Fibroblast of villous mesenchyme (primary cell): ENCODE measurements at regions not wholly inside any gene's neighbourhood (a gene's known extent, or its start where the extent isn't known, plus 50 kb on each side); places are given as distances from the start of the nearest gene placed in this dataset.
A peak's percentile ranks its signal among the peaks of the same experiment; 100 is the strongest.

Source experiments
- DNase-seq: peaks from one replicate; pipeline ENCODE4 v3.0.0-alpha.2; 2010; ENCODE audit warnings: low read depth
- H3K4me3 ChIP-seq: 2 replicates; pipeline ENCODE4 v1.5.1; 2011; ENCODE audit warnings: low read depth, mild to moderate bottlenecking, low read length
- TF ChIP-seq, protein P1 (sequence below): IDR thresholded peaks from 2 replicates; pipeline ENCODE4 v1.5.1; 2012; ENCODE audit warnings: low read depth, mild to moderate bottlenecking, low read length; ENCODE audit not compliant: insufficient read depth

DNA sequence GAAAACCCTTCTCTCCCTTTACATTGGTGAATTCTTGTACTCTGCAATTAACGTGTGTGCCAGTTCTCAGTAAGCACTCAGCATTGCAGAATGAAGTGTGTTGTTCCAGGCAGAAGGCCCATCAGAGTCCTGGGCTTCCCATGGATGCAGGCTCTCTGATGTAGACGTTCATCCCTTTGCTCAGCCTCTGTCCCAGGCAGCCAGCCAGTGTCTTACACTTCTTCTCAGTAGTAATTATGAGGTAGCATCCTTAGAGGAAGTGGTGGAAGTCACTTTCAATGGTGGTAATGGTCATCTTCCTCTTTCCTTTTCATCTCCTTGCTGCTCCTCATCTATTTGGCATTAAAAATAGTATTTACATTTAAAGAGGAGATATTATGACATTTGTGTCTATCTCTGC, 66.7 kb upstream of the FYN start:
- no peak overlapping the region for H3K4me3 ChIP-seq
- TF ChIP-seq, protein P1, sequence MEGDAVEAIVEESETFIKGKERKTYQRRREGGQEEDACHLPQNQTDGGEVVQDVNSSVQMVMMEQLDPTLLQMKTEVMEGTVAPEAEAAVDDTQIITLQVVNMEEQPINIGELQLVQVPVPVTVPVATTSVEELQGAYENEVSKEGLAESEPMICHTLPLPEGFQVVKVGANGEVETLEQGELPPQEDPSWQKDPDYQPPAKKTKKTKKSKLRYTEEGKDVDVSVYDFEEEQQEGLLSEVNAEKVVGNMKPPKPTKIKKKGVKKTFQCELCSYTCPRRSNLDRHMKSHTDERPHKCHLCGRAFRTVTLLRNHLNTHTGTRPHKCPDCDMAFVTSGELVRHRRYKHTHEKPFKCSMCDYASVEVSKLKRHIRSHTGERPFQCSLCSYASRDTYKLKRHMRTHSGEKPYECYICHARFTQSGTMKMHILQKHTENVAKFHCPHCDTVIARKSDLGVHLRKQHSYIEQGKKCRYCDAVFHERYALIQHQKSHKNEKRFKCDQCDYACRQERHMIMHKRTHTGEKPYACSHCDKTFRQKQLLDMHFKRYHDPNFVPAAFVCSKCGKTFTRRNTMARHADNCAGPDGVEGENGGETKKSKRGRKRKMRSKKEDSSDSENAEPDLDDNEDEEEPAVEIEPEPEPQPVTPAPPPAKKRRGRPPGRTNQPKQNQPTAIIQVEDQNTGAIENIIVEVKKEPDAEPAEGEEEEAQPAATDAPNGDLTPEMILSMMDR = no peak
- DNase-seq = no peak

DNA sequence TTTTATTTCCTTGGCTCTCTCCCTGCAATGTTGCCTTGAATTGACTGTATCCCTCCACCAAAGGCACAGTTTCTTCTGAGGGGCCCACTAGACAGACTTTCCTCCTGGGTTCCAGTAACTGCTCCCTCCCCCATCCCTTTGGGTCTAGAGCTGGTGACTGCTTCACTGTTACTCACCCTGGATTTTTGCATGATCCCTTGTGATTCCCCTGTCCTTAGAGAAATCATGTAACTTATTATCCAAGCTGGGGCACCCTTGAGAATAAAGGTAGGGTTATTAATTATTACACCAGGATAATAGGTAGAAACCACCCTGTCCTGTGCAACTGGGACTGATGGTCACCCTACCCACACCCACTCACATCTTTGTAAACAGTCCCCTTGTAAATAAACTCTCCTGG, 67.5 kb upstream of the FYN start:
- TF ChIP-seq, protein P1 = no peak
- no peak for DNase-seq
- no peak overlapping the region for H3K4me3 ChIP-seq

- H3K4me3 ChIP-seq = no peak overlapping the region
- DNase-seq = peak; percentile 42
- TF ChIP-seq, protein P1 = no peak
Measured at GRCh38 chr6:111941686-111942330, 68.6 kb upstream of the FYN start.

GRCh38 chr6:111942561-111942960, 69.3 kb upstream of the FYN start:
- no peak for DNase-seq
- TF ChIP-seq, protein P1 = no peak
- no peak overlapping the region for H3K4me3 ChIP-seq

GRCh38 chr6:111943266-111943665, 70.0 kb upstream of the FYN start:
- TF ChIP-seq, protein P1 = no peak
- no peak for DNase-seq
- no peak overlapping the region for H3K4me3 ChIP-seq

GRCh38 chr6:111943726-111944125, 70.5 kb upstream of the FYN start:
- no peak overlapping the region for H3K4me3 ChIP-seq
- DNase-seq = no peak
- TF ChIP-seq, protein P1 = no peak

DNA sequence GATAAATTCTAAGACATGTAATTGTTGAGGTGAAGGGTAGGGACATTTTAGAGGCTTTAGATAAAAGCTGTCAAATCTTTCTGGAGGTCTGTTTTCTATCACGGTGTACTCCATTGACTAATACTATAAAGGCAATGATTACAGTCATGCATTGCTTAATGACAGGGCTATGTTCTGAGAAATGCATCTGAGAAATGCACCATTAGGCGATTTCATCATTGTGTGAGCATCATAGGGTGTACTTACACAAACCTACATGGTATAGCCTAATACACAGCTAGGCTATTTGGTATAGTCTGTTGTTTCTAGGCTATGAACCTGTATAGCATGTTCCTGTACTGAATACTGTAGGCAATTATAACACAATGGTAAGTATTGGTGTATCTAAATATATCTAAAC, 71.3 kb upstream of the FYN start:
- no peak overlapping the region for H3K4me3 ChIP-seq
- TF ChIP-seq, protein P1 = no peak
- DNase-seq = peak; percentile 66
